ENCODE measurements at regions not wholly inside any gene's neighbourhood (a gene's known extent, or its start where the extent isn't known, plus 50 kb on each side); places are given as distances from the start of the nearest gene placed in this dataset.

- no peaks in the 10 kb centered on the region for H3K4me1 ChIP-seq
- H3K36me3 ChIP-seq = no peaks in the 10 kb centered on the region
- H3K9me3 ChIP-seq = no peaks in the 10 kb centered on the region; the same call in 1 of the 2 replicates
- TF ChIP-seq, protein P1, sequence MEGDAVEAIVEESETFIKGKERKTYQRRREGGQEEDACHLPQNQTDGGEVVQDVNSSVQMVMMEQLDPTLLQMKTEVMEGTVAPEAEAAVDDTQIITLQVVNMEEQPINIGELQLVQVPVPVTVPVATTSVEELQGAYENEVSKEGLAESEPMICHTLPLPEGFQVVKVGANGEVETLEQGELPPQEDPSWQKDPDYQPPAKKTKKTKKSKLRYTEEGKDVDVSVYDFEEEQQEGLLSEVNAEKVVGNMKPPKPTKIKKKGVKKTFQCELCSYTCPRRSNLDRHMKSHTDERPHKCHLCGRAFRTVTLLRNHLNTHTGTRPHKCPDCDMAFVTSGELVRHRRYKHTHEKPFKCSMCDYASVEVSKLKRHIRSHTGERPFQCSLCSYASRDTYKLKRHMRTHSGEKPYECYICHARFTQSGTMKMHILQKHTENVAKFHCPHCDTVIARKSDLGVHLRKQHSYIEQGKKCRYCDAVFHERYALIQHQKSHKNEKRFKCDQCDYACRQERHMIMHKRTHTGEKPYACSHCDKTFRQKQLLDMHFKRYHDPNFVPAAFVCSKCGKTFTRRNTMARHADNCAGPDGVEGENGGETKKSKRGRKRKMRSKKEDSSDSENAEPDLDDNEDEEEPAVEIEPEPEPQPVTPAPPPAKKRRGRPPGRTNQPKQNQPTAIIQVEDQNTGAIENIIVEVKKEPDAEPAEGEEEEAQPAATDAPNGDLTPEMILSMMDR (IDR thresholded peaks at IDR 0.05; ENCODE audit: low read depth, low read length) = no peak
- H3K27me3 ChIP-seq = peaks cover 22% of the 10 kb centered on the region
- no peak for DNase-seq
- H3K4me3 ChIP-seq (ENCODE audit: low read depth, low read length) = no peak overlapping the region
These were observed 243.1 kb downstream of the MYLK4 start for GRCh38 chr6:2507521-2508037.

- Histone ChIP-seq H3K27me3 (peaks cover 22% of the 10 kb centered on the region), H3K4me3 (ENCODE audit: low read depth, low read length) (no peak overlapping the region), H3K36me3 (no peaks in the 10 kb centered on the region), H3K4me1 (no peaks in the 10 kb centered on the region), H3K9me3 (no peaks in the 10 kb centered on the region; the same call in 1 of the 2 replicates)
- no peak for DNase-seq
- TF ChIP-seq, protein P1 (IDR thresholded peaks at IDR 0.05; ENCODE audit: low read depth, low read length) = no peak
These were observed 243.7 kb downstream of the MYLK4 start for GRCh38 chr6:2507016-2507415.

- H3K4me3 ChIP-seq (ENCODE audit: low read depth, low read length) = no peak overlapping the region
- DNase-seq = peak; percentile 35
- TF ChIP-seq, protein P1 (IDR thresholded peaks at IDR 0.05; ENCODE audit: low read depth, low read length) = peak; percentile 45
- H3K36me3 ChIP-seq = no peaks in the 10 kb centered on the region
- no peaks in the 10 kb centered on the region for H3K4me1 ChIP-seq
- H3K9me3 ChIP-seq = no peaks in the 10 kb centered on the region
- H3K27me3 ChIP-seq = peaks cover 21% of the 10 kb centered on the region
These were observed 245.1 kb downstream of the MYLK4 start for GRCh38 chr6:2505624-2506023.

DNA sequence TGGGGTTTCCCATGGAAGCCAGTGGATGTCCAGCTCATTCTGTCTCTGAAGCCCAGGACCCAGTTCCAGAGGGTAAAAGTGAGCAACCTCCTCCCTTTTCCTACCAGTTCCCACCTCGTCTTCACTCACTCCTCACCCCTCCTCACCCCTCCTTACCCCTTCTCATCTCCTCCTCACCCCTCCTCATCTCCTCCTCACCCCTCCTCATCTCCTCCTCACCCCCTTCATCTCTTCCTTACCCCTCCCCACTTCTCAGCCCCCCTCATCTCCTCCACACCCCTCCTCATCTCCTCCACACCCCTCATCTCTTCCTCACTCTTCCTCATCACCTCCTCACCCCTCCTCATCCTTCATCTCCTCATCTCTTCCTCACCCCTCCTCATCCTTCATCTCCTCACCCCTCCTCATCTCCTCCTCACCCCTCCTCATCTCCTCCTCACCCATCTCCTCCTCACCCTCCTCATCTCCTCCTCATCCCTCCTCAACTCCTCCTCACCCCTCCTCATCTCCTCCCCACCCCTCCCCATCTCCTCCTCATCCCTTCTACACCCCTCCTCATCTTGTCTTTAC is 246.1 kb downstream of the MYLK4 start:
- TF ChIP-seq, protein P1 (IDR thresholded peaks at IDR 0.05; ENCODE audit: low read depth, low read length) = no peak

GRCh38 chr6:2503816-2504494 is 246.8 kb downstream of the MYLK4 start:
- TF ChIP-seq, protein P1 (IDR thresholded peaks at IDR 0.05; ENCODE audit: low read depth, low read length) = no peak
- no peak for DNase-seq
- Histone ChIP-seq H3K4me1 (no peaks in the 10 kb centered on the region), H3K4me3 (ENCODE audit: low read depth, low read length) (no peak overlapping the region), H3K36me3 (no peaks in the 10 kb centered on the region), H3K9me3 (no peaks in the 10 kb centered on the region), H3K27me3 (peaks cover 13% of the 10 kb centered on the region)

More for the DNA sequence above, 246.1 kb downstream of the MYLK4 start:
- DNase-seq = no peak
- no peaks in the 10 kb centered on the region for H3K4me1 ChIP-seq
- H3K4me3 ChIP-seq (ENCODE audit: low read depth, low read length) = no peak overlapping the region
- peaks cover 13% of the 10 kb centered on the region for H3K27me3 ChIP-seq
- no peaks in the 10 kb centered on the region for H3K9me3 ChIP-seq
- no peaks in the 10 kb centered on the region for H3K36me3 ChIP-seq
